ENCODE measurements at regions not wholly inside any gene's neighbourhood (a gene's known extent, or its start where the extent isn't known, plus 50 kb on each side); places are given as distances from the start of the nearest gene placed in this dataset.

- no peak overlapping the region for H3K27ac ChIP-seq
- TF ChIP-seq CTCF (IDR thresholded peaks at IDR 0.05) (no peak), POLR2A (IDR thresholded peaks at IDR 0.05) (no peak)
- H3K4me3 ChIP-seq = no peak overlapping the region
- H3K9me3 ChIP-seq = no peaks in the 10 kb centered on the region
- DNase-seq = no peak
- 35 to 39% methylated on average over 6 of the region's 6 CpGs for WGBS, 2 donors
- no peaks in the 10 kb centered on the region for H3K4me1 ChIP-seq
- H3K27me3 ChIP-seq = no peaks in the 10 kb centered on the region
- intact Hi-C loops (cut with DNase I; ENCODE audit: low total_unique reads) = no loop called here
- H3K36me3 ChIP-seq (ENCODE audit: low read depth, missing control alignments) = no peaks in the 10 kb centered on the region
Observed at GRCh38 chr2:5473635-5474034, 218.5 kb upstream of the SOX11 start.

GRCh38 chr2:5474716-5475115, 217.5 kb upstream of the SOX11 start:
- no peak for TF ChIP-seq POLR2A (IDR thresholded peaks at IDR 0.05)
- no peak for TF ChIP-seq CTCF (IDR thresholded peaks at IDR 0.05)
- Histone ChIP-seq H3K4me1 (no peaks in the 10 kb centered on the region), H3K36me3 (ENCODE audit: low read depth, missing control alignments) (no peaks in the 10 kb centered on the region), H3K27ac (no peak overlapping the region), H3K4me3 (no peak overlapping the region), H3K27me3 (no peaks in the 10 kb centered on the region), H3K9me3 (no peaks in the 10 kb centered on the region)
- intact Hi-C loops (cut with DNase I; ENCODE audit: low total_unique reads) = no loop called here
- 60 to 64% methylated on average over 10 to 14 of the region's 14 CpGs for WGBS, 2 donors
- DNase-seq = no peak

- no peaks in the 10 kb centered on the region for H3K9me3 ChIP-seq
- no peak for TF ChIP-seq POLR2A (IDR thresholded peaks at IDR 0.05)
- no peaks in the 10 kb centered on the region for H3K27me3 ChIP-seq
- no peaks in the 10 kb centered on the region for H3K4me1 ChIP-seq
- no peak for DNase-seq
- no peak overlapping the region for H3K4me3 ChIP-seq
- no peaks in the 10 kb centered on the region for H3K36me3 ChIP-seq (ENCODE audit: low read depth, missing control alignments)
- WGBS, 2 donors = 74 to 78% methylated on average over 7 of the region's 7 CpGs
- no peak overlapping the region for H3K27ac ChIP-seq
- intact Hi-C loops (cut with DNase I; ENCODE audit: low total_unique reads) = no loop called here
Observed at GRCh38 chr2:5479265-5479928, 212.8 kb upstream of the SOX11 start.

GRCh38 chr2:5482929-5483331, 209.3 kb upstream of the SOX11 start:
- Histone ChIP-seq H3K27ac (no peak overlapping the region), H3K9me3 (no peaks in the 10 kb centered on the region), H3K4me1 (no peaks in the 10 kb centered on the region), H3K27me3 (no peaks in the 10 kb centered on the region), H3K4me3 (no peak overlapping the region), H3K36me3 (ENCODE audit: low read depth, missing control alignments) (no peaks in the 10 kb centered on the region)
- intact Hi-C loops (cut with DNase I; ENCODE audit: low total_unique reads) = no loop called here
- 6 to 24% methylated on average over 6 of the region's 6 CpGs for WGBS, 2 donors
- TF ChIP-seq POLR2A (IDR thresholded peaks at IDR 0.05) (no peak), CTCF (IDR thresholded peaks at IDR 0.05) (no peak)
- no peak for DNase-seq

- no peaks in the 10 kb centered on the region for H3K9me3 ChIP-seq
- DNase-seq = no peak
- H3K27ac ChIP-seq = no peak overlapping the region
- H3K27me3 ChIP-seq = no peaks in the 10 kb centered on the region
- intact Hi-C loops (cut with DNase I; ENCODE audit: low total_unique reads) = no loop called here
- no peak overlapping the region for H3K4me3 ChIP-seq
- no peaks in the 10 kb centered on the region for H3K36me3 ChIP-seq (ENCODE audit: low read depth, missing control alignments)
- WGBS, 2 donors = 86 to 87% methylated on average over 4 of the region's 4 CpGs
- no peaks in the 10 kb centered on the region for H3K4me1 ChIP-seq
- TF ChIP-seq CTCF (IDR thresholded peaks at IDR 0.05) (no peak), POLR2A (IDR thresholded peaks at IDR 0.05) (no peak)
Observed at GRCh38 chr2:5484868-5485267, 207.3 kb upstream of the SOX11 start.
